K562 (cell line): ENCODE measurements at regions not wholly inside any gene's neighbourhood (a gene's known extent, or its start where the extent isn't known, plus 50 kb on each side); places are given as distances from the start of the nearest gene placed in this dataset.

Source experiments
- ATAC-seq: fragments of 200-7000 bp; cut with Tn5 transposase; 3 replicates; pipeline ENCODE4 v1.9.1; 2020; ENCODE audit warnings: moderate library complexity
- BruUV-seq: library from RNA; stranded (reverse); fragments of 400-500 nt; replicated peaks from 2 replicates; lab custom pipeline; 2021; lab: Mats Ljungman, UMichigan
- CTCF ChIA-PET: fragments of 300-600 bp; formaldehyde crosslinking; extraction: SDS; loops from one replicate; lab custom pipeline; 2021; ENCODE audit warnings: low intra/inter-chr PET ratio; lab: Yijun Ruan, JAX
- POLR2A ChIA-PET: fragments of 300-600, 350-650 bp; sonication (Branson Sonifier 250); formaldehyde crosslinking; extraction: SDS; loops from one replicate; lab custom pipeline; 2021; ENCODE audit warnings: antibody characterized with exemption, inconsistent platforms; lab: Yijun Ruan, JAX
- DNase-seq, 4 experiments: peaks; one replicate each; pipeline versions ENCODE4 v3.0.0 to v3.0.0-alpha.2; 2011 to 2018; ENCODE audit warnings: low spot score in 3 of 4, mixed read lengths in 3 of 4; ENCODE audit errors: extremely low read depth in 1 of 4
- FAIRE-seq: peaks from 2 replicates; lab custom pipeline; 2011; peaks lifted over from hg19 to GRCh38; lab: Jason Lieb, UNC
- H2AFZ ChIP-seq: 2 replicates; pipeline ENCODE4 v1.6.0; 2011; ENCODE audit warnings: low read depth, low read length, control low read depth, inconsistent platforms
- H3K27ac ChIP-seq: fragments of 200-600 bp; 3 replicates; pipeline ENCODE4 v1.8.0; 2011; ENCODE audit warnings: low read depth, mild to moderate bottlenecking, control low read depth, inconsistent platforms, low read length, moderate library complexity, mixed read lengths; ENCODE audit errors: extremely low read depth
- H3K27me3 ChIP-seq, 2 experiments: fragments of 300-600 bp in 1 of 2; 2 replicates in 1 of 2; 3 replicates in 1 of 2; pipeline versions ENCODE4 v1.6.0 to v1.8.0; 2011; ENCODE audit warnings: inconsistent platforms in 2 of 2, low read length in 2 of 2, mild to moderate bottlenecking in 1 of 2, mixed read lengths in 1 of 2, moderate library complexity in 1 of 2; ENCODE audit not compliant: control insufficient read depth in 2 of 2, insufficient read depth in 2 of 2
- H3K36me3 ChIP-seq: fragments of 300-600 bp; 3 replicates; pipeline ENCODE4 v1.8.0; 2011; ENCODE audit warnings: mild to moderate bottlenecking, low read length, inconsistent platforms; ENCODE audit not compliant: control insufficient read depth, insufficient read depth
- H3K4me1 ChIP-seq, 2 experiments: fragments of 200-600 bp in 1 of 2; replicated peaks in 1 of 2; 2 replicates in 1 of 2; 3 replicates in 1 of 2; pipeline versions ENCODE4 v1.5.1 to v1.8.0; 2011; ENCODE audit warnings: inconsistent platforms in 2 of 2, low read length in 2 of 2, mild to moderate bottlenecking in 1 of 2, mixed read lengths in 1 of 2, moderate library complexity in 1 of 2; ENCODE audit not compliant: control insufficient read depth in 2 of 2, insufficient read depth in 2 of 2
- H3K4me2 ChIP-seq: 2 replicates; pipeline ENCODE4 v1.6.1; 2011; ENCODE audit warnings: low read length, control low read depth, inconsistent platforms, mixed read lengths; ENCODE audit not compliant: insufficient read depth
- H3K4me3 ChIP-seq: fragments of 200-600 bp; sonication (generic), shearing (Covaris generic); 2 replicates; pipeline ENCODE4 v1.5.1; 2016; ENCODE audit warnings: control low read depth, inconsistent platforms
- H3K79me2 ChIP-seq: fragments of 200-600 bp; 3 replicates; pipeline ENCODE4 v1.8.0; 2011; ENCODE audit warnings: low read length, inconsistent platforms; ENCODE audit not compliant: control insufficient read depth, insufficient read depth
- H3K9ac ChIP-seq, 2 experiments: 2 replicates each; pipeline versions ENCODE4 v1.6.0 to v1.6.1; 2011; ENCODE audit warnings: low read depth in 2 of 2, low read length in 2 of 2, control low read depth in 1 of 2, inconsistent platforms in 1 of 2, mild to moderate bottlenecking in 1 of 2, mixed read lengths in 1 of 2; ENCODE audit not compliant: insufficient read depth in 1 of 2
- H3K9me1 ChIP-seq: one replicate; pipeline ENCODE4 v1.6.0; 2011; ENCODE audit warnings: inconsistent platforms, mild to moderate bottlenecking, low read length, moderate library complexity; ENCODE audit not compliant: control insufficient read depth, insufficient read depth
- H3K9me3 ChIP-seq: replicated peaks from 2 replicates; pipeline ENCODE4 v1.5.1; 2011; ENCODE audit warnings: low read depth, low read length, inconsistent platforms; ENCODE audit not compliant: control insufficient read depth, insufficient read depth
- H4K20me1 ChIP-seq: replicated peaks from 2 replicates; pipeline ENCODE4 v1.6.1; 2011; ENCODE audit warnings: low read length, inconsistent platforms, mixed read lengths; ENCODE audit not compliant: control insufficient read depth, insufficient read depth
- CBX1 ChIP-seq: sonication (generic); IDR thresholded peaks from 2 replicates; pipeline ENCODE4 v1.6.1; 2016; ENCODE audit warnings: antibody characterized with exemption, low read depth, mild to moderate bottlenecking
- FIP1L1 ChIP-seq: fragments of 200-400 bp; formaldehyde crosslinking; IDR thresholded peaks from 2 replicates; pipeline ENCODE4 v1.6.1; 2018; ENCODE audit warnings: mild to moderate bottlenecking, low read depth, low read length; ENCODE audit not compliant: poor library complexity, severe bottlenecking
- FOXK2 ChIP-seq, 2 experiments: fragments of 450-650 bp; IDR thresholded peaks in 1 of 2; conservative IDR thresholded peaks in 1 of 2; 2 replicates each; pipeline ENCODE4 v1.6.1; 2016; ENCODE audit warnings: low read depth in 2 of 2, mild to moderate bottlenecking in 1 of 2
- GTF2A2 ChIP-seq: IDR thresholded peaks from 2 replicates; pipeline ENCODE4 v1.6.1; 2016; ENCODE audit warnings: mild to moderate bottlenecking, missing genetic modification characterization, missing compliant biosample characterization
- POLR3G ChIP-seq: IDR thresholded peaks from 2 replicates; pipeline ENCODE4 v1.6.1; 2011; ENCODE audit not compliant: insufficient read length, insufficient replicate concordance; ENCODE audit errors: extremely low read depth
- SREBF2 ChIP-seq: sonication (generic); formaldehyde crosslinking; IDR thresholded peaks from 2 replicates; pipeline ENCODE4 v1.4.0; 2020; ENCODE audit warnings: mild to moderate bottlenecking, missing genetic modification reagents
- ZNF354B ChIP-seq: fragments of 250-450 bp; sonication (Bioruptor Pico); IDR thresholded peaks from 2 replicates; pipeline ENCODE4 v1.4.0; 2020
- WGBS: fragments of 100-300 bp; shearing (Covaris generic); methylation state at CpG from one replicate; pipeline ENCODE4 v1.1.6; 2016; ENCODE audit warnings: low coverage, mixed read lengths; ENCODE audit not compliant: insufficient coverage; ENCODE audit errors: missing lambda C conversion rate; 5-methylcytosine and 5-hydroxymethylcytosine counted together
- in situ Hi-C: fragments of 300-500 bp; cut with MboI; formaldehyde crosslinking; loops from 4 replicates; pipeline ENCODE4 v1.15.0; 2018; ENCODE audit warnings: inconsistent platforms, mixed read lengths
- intact Hi-C: fragments of 100-400 bp; cut with micrococcal nuclease; formaldehyde crosslinking; loops from 2 replicates; pipeline ENCODE4 v1.14.2; 2022
- TF ChIP-seq, protein P1 (sequence below): fragments of 450-650 bp; formaldehyde crosslinking; IDR thresholded peaks from 2 replicates; pipeline ENCODE4 v1.4.0; 2020; ENCODE audit warnings: mild to moderate bottlenecking, moderate library complexity
- TF ChIP-seq, protein P2 (sequence below): fragments of 250-450 bp; sonication (Bioruptor Pico); IDR thresholded peaks from 2 replicates; pipeline ENCODE4 v1.8.0; 2022; ENCODE audit warnings: inconsistent platforms
- TF ChIP-seq, protein P3 (sequence below): fragments of 250-450 bp; sonication (Bioruptor Pico); IDR thresholded peaks from 2 replicates; pipeline ENCODE4 v1.8.0; 2021; ENCODE audit warnings: mild to moderate bottlenecking, moderate library complexity
- TF ChIP-seq, protein P4 (sequence below): fragments of 450-650 bp; formaldehyde crosslinking; IDR thresholded peaks from 2 replicates; pipeline ENCODE4 v1.4.0; 2022; ENCODE audit warnings: missing genetic modification characterization
- TF ChIP-seq, protein P5 (sequence below): sonication (generic); formaldehyde crosslinking; IDR thresholded peaks from 2 replicates; pipeline ENCODE4 v1.8.1; 2023; ENCODE audit warnings: missing genetic modification reagents, mild to moderate bottlenecking, borderline replicate concordance

DNA sequence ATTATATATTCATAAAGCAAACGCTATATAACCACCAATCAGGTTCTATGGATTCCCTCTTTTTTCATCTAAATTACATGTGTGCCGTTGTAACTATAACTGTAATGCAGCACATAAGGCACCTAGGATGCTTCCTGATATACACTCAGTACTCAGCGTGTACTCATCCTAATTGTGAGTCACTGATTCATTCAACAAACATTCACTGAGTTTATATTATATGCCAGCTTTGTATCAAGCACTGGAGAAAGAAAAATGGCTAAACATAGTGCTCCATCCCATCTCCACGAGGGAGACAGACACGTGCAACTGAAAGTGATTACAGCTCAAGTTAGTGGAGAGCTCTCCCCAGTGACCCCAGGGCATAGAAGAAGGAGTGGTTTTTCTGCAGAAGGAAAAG lies 49.9 kb upstream of the SYN3 start:
- Histone ChIP-seq H3K4me3 (no peak overlapping the region), H3K9me1 (no peaks in the 10 kb centered on the region), H3K9me3 (no peaks in the 10 kb centered on the region), H2AFZ (no peak overlapping the region), H3K9ac (no peak overlapping the region), H3K79me2 (no peaks in the 10 kb centered on the region), H3K27ac (no peak overlapping the region), H3K36me3 (no peaks in the 10 kb centered on the region), H4K20me1 (no peaks in the 10 kb centered on the region), H3K4me1 (no peaks in the 10 kb centered on the region), H3K4me2 (no peak overlapping the region), H3K27me3 (no peaks in the 10 kb centered on the region; a peak in 1 of 5 replicates)
- ChIA-PET POLR2A (interaction anchor here (0.6 kb wide), 2 partner anchors 15 to 34 kb away, joined by 3 to 4 read pairs; no protein-coding TSS in a partner anchor), CTCF (no interaction called here)
- in situ Hi-C loops: no loop called here
- intact Hi-C loops: no loop called here
- BruUV-seq: no TSS peak
- no peak for FAIRE-seq
- ATAC-seq: no peak
- no peak for DNase-seq
- 0% methylated on average over 5 of the region's 5 CpGs for WGBS
- TF ChIP-seq, protein P1, sequence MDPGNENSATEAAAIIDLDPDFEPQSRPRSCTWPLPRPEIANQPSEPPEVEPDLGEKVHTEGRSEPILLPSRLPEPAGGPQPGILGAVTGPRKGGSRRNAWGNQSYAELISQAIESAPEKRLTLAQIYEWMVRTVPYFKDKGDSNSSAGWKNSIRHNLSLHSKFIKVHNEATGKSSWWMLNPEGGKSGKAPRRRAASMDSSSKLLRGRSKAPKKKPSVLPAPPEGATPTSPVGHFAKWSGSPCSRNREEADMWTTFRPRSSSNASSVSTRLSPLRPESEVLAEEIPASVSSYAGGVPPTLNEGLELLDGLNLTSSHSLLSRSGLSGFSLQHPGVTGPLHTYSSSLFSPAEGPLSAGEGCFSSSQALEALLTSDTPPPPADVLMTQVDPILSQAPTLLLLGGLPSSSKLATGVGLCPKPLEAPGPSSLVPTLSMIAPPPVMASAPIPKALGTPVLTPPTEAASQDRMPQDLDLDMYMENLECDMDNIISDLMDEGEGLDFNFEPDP (CRISPR knock-in tag): no peak
- TF ChIP-seq, protein P2, sequence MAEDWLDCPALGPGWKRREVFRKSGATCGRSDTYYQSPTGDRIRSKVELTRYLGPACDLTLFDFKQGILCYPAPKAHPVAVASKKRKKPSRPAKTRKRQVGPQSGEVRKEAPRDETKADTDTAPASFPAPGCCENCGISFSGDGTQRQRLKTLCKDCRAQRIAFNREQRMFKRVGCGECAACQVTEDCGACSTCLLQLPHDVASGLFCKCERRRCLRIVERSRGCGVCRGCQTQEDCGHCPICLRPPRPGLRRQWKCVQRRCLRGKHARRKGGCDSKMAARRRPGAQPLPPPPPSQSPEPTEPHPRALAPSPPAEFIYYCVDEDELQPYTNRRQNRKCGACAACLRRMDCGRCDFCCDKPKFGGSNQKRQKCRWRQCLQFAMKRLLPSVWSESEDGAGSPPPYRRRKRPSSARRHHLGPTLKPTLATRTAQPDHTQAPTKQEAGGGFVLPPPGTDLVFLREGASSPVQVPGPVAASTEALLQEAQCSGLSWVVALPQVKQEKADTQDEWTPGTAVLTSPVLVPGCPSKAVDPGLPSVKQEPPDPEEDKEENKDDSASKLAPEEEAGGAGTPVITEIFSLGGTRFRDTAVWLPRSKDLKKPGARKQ (CRISPR knock-in tag): no peak
- TF ChIP-seq FIP1L1 (no peak), ZNF354B (CRISPR knock-in tag) (no peak), SREBF2 (CRISPR knock-in tag) (no peak), CBX1 (no peak), POLR3G (no peak), FOXK2 (conservative IDR thresholded peaks at IDR 0.05 in 1 of 2, IDR thresholded peaks at IDR 0.05 in 1 of 2; ENCODE audit: low read depth in 2 of 2) (no peak), GTF2A2 (no peak)
- TF ChIP-seq, protein P3, sequence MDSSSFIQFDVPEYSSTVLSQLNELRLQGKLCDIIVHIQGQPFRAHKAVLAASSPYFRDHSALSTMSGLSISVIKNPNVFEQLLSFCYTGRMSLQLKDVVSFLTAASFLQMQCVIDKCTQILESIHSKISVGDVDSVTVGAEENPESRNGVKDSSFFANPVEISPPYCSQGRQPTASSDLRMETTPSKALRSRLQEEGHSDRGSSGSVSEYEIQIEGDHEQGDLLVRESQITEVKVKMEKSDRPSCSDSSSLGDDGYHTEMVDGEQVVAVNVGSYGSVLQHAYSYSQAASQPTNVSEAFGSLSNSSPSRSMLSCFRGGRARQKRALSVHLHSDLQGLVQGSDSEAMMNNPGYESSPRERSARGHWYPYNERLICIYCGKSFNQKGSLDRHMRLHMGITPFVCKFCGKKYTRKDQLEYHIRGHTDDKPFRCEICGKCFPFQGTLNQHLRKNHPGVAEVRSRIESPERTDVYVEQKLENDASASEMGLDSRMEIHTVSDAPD (CRISPR knock-in tag): no peak
- TF ChIP-seq, protein P4, sequence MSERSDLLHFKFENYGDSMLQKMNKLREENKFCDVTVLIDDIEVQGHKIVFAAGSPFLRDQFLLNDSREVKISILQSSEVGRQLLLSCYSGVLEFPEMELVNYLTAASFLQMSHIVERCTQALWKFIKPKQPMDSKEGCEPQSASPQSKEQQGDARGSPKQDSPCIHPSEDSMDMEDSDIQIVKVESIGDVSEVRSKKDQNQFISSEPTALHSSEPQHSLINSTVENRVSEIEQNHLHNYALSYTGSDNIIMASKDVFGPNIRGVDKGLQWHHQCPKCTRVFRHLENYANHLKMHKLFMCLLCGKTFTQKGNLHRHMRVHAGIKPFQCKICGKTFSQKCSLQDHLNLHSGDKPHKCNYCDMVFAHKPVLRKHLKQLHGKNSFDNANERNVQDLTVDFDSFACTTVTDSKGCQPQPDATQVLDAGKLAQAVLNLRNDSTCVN (CRISPR knock-in tag): no peak
- TF ChIP-seq, protein P5, sequence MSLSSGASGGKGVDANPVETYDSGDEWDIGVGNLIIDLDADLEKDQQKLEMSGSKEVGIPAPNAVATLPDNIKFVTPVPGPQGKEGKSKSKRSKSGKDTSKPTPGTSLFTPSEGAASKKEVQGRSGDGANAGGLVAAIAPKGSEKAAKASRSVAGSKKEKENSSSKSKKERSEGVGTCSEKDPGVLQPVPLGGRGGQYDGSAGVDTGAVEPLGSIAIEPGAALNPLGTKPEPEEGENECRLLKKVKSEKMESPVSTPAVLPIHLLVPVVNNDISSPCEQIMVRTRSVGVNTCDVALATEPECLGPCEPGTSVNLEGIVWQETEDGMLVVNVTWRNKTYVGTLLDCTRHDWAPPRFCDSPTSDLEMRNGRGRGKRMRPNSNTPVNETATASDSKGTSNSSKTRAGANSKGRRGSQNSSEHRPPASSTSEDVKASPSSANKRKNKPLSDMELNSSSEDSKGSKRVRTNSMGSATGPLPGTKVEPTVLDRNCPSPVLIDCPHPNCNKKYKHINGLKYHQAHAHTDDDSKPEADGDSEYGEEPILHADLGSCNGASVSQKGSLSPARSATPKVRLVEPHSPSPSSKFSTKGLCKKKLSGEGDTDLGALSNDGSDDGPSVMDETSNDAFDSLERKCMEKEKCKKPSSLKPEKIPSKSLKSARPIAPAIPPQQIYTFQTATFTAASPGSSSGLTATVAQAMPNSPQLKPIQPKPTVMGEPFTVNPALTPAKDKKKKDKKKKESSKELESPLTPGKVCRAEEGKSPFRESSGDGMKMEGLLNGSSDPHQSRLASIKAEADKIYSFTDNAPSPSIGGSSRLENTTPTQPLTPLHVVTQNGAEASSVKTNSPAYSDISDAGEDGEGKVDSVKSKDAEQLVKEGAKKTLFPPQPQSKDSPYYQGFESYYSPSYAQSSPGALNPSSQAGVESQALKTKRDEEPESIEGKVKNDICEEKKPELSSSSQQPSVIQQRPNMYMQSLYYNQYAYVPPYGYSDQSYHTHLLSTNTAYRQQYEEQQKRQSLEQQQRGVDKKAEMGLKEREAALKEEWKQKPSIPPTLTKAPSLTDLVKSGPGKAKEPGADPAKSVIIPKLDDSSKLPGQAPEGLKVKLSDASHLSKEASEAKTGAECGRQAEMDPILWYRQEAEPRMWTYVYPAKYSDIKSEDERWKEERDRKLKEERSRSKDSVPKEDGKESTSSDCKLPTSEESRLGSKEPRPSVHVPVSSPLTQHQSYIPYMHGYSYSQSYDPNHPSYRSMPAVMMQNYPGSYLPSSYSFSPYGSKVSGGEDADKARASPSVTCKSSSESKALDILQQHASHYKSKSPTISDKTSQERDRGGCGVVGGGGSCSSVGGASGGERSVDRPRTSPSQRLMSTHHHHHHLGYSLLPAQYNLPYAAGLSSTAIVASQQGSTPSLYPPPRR: no peak
